GM21526 (cell line): ENCODE measurements at regions not wholly inside any gene's neighbourhood (a gene's known extent, or its start where the extent isn't known, plus 50 kb on each side); places are given as distances from the start of the nearest gene placed in this dataset.

Experiments used
- ATAC-seq: cut with Tn5 transposase; IDR thresholded peaks from one replicate; pipeline ENCODE4 v1.9.1; 2021; ENCODE audit warnings: moderate library complexity; ENCODE audit not compliant: unreplicated experiment, low FRiP score

GRCh38 chr4:112888622-112889021 is 160.8 kb upstream of the ANK2 start:
- ATAC-seq = no peak

- no peak for ATAC-seq
These were observed 160.3 kb upstream of the ANK2 start for GRCh38 chr4:112889199-112889598.

- ATAC-seq = no peak
These were observed 159.6 kb upstream of the ANK2 start for GRCh38 chr4:112889619-112890527.

DNA sequence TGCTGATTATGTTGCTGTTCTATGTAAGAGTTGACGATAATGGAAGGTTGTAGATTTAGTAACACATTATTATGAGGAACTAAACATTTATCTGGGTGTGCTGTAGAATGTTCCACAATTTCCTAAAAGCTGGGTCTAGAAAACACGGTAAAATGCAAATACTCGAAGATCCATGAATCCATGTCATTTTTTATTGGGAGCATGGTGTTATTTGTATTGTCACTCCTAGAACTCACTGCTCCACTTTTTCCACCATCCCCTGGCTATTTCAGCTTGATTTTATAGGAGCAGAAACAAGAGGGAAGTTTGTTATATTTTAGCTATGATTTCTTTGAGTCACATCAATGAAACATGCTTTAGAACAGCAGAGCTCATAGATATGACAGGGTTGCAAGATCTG is 155.0 kb upstream of the ANK2 start:
- ATAC-seq = no peak

GRCh38 chr4:112894951-112895350 is 154.5 kb upstream of the ANK2 start:
- ATAC-seq = no peak

GRCh38 chr4:112895811-112896608 is 153.4 kb upstream of the ANK2 start:
- peak; percentile 55 for ATAC-seq

DNA sequence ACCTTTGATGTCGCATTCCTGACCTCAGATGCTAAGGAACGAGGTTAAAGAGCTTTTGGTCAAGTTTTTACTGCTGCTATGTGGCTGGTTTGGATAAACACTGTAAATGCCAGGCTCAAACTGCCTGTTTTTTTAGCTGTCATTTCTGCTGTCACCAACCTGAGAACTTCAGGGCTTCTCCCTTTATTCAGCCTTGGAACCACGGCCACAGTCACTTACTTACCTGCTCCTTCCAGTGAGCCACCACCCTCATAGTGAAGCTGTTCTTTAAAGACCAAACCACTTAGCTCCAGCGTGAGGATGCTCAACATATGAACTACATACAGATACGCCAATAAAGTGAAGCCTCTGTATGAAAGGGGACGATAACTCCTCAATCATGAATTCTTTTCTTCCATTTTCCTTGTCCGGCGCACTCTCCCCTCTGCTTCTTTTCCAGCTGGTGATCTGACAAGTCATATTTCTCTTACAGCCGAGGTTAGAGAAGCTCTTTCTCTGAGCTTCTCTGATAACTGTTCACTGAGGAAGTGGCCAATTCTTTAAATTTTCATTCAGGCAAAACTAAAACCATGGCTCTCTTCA is 152.8 kb upstream of the ANK2 start:
- no peak for ATAC-seq

DNA sequence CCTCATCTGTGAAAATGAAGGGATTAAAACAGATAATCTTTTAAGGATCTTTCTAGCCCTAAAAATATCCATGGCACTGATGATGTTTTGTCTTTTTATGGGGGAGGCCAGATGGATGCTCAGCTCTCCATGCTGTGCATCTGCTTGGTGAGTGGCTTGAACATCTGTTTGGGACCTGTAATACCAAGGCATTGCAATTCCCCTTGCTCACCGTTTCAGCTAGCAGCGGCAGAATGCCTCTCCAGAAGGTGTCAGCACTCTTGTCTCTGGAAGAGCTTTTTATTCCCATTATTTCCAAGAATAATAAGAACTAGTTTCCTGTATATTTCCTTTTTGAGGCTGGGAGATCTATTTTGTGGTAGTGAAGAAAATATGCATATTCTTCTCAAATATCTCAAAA is 151.9 kb upstream of the ANK2 start:
- ATAC-seq = no peak

GRCh38 chr4:112898357-112899141 is 150.9 kb upstream of the ANK2 start:
- no peak for ATAC-seq

GRCh38 chr4:112900416-112900815 is 149.0 kb upstream of the ANK2 start:
- no peak for ATAC-seq

DNA sequence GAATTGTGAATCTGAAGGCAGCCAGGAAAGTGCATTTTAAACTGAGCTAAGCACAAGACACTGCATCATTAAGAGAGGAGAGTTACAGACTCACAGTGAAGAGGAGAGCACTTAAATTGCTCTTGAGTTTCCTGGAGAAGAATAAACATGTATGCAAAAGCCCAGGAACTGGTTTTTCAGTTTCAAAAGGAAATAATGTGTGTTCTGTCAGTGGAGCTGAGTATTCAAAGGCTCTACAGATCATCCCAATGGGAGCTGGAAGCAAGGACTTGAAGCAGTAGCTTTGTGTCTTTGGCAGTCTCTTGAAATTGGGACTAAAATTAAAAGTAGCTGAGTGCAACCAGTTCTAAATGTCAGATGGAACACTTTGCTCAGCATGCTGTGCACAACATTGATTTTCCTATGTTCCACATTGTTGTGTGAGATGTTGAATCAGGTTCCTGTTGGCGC is 147.5 kb upstream of the ANK2 start:
- no peak for ATAC-seq

DNA sequence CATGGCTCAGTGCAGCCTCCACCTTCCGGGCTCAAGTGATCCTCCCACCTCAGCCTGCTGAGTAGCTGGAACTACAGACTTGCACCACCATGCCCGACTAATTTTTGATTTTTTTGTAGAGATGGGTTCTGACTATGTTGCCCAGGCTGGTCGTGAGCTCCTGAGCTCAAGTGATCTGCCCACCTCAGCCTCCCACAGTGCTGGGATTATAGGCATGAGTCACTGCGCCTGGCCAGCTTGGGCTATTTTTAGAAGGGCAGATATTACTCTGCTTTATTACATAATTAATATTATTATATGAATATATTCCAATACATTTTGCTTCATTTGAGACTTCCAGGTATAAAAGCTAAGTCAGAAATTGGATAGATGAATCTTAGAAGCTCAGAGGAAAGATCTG is 143.7 kb upstream of the ANK2 start:
- ATAC-seq = no peak

DNA sequence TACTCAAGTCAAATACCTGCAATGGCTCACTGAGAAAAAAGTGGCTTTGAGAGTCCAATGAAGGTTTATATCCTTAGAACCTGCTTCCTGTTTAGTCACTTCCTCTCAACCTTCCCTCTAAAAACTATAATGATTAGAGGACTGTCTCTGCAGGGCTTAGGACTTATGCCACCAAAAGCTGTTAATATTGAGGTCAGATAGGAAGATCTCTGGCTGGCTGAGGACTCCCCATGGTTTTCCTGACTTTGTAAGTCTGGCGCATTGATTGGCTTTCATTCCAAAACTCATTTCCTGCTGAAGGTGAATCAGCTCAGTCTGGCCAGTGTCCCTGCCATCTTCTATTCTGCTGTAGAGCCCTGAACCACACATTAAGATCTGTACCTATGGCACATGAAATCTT is 140.9 kb upstream of the ANK2 start:
- no peak for ATAC-seq

DNA sequence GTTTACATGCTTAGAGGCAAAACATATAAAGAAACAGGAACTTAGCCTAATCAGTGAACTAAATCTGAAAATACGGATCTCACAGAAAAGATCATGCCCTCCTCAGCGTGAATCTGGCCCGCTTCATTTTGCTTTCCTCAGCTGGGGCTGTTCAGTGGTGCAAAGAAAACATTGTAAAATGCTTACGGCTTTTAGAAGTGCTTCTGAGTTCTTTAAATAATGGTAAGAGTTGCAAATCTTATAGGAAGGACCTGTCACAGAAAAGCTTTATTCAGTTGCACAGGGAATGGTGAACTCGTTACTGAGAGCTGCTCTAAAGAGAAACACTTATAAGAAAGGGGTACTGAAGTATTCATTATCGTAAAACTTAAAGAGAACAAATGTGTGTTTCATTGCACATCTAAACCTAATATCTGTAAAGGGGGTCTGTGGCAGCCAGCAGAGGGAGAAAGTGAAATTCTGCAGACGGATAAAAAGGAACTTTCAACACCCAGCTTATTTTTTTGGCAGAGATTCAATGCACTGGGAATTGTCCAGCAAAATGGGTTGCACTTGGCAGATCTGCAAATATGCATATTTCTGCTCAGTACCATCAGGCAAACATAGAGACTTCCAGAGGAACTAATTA is 139.2 kb upstream of the ANK2 start:
- ATAC-seq = no peak

- no peak for ATAC-seq
These were observed 132.6 kb upstream of the ANK2 start for GRCh38 chr4:112916868-112917267.

GRCh38 chr4:112923516-112923915 is 125.9 kb upstream of the ANK2 start:
- no peak for ATAC-seq

- ATAC-seq = no peak
These were observed 122.6 kb upstream of the ANK2 start for GRCh38 chr4:112926819-112927218.

GRCh38 chr4:112927544-112927943 is 121.9 kb upstream of the ANK2 start:
- no peak for ATAC-seq

DNA sequence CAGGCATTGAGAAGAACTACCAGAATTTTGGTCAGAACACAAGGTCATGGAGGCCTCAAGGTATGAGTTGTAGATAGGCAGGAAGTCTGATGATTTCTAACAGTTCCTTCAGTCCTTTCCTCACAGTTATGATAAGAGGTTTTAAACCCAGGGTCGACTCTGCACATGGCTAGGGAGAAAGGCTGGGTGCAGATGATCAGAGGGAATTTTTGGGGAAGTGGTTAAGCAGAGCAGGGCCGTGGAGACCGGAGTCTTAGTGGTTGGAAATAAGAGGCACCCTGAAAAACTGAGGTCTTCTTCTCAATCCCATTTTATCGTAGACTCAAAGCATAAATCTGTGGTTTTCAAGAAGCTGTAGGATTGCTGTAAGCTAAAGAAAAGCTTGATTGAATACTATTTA is 118.5 kb upstream of the ANK2 start:
- no peak for ATAC-seq

GRCh38 chr4:112933790-112934189 is 115.7 kb upstream of the ANK2 start:
- no peak for ATAC-seq
